Stimulated activated naive CD4-positive, alpha-beta T cell treated with Interleukin-2 at 50 U/mL for 16 hours (primary cell): ENCODE measurements at regions not wholly inside any gene's neighbourhood (a gene's known extent, or its start where the extent isn't known, plus 50 kb on each side); places are given as distances from the start of the nearest gene placed in this dataset.
"Not testable (repeated sequence)": the region's sequence is repeated elsewhere in the genome, so short reads cannot be mapped to it uniquely, and the experiment has no call there.

Experiments
- DNase-seq: peaks from one replicate; lab custom pipeline; 2025; lab: John Stamatoyannopoulos, UW

DNA sequence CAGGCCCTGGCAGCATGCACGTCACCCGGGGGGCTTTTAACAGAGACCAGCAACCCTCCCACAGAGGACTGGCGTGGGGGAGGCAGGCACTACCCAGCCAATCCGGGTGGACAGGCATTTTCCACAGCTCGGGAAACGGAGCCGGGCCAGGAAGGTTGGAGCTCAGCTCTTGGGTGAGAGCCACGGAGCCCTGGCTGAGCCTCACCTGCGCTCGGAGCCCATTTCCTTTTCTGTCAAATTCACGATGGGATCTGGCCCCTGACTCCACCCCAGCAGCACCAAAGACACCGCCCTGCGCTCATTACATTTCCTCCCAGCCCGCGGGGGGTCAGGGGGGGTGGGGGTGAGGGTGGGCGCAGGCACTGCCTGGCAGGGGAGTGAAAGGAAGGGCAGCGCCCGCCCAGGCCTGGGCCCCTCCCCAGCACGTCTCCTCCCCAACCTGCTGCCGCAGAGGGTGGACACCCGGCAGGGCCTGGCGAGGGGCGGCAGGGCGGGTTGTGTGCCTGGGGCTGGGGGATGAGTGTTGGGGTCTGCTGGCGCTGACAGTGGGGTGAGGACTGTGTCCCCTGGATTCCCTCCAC, 145.4 kb downstream of the LAT start:
- not testable (repeated sequence) for DNase-seq

DNA sequence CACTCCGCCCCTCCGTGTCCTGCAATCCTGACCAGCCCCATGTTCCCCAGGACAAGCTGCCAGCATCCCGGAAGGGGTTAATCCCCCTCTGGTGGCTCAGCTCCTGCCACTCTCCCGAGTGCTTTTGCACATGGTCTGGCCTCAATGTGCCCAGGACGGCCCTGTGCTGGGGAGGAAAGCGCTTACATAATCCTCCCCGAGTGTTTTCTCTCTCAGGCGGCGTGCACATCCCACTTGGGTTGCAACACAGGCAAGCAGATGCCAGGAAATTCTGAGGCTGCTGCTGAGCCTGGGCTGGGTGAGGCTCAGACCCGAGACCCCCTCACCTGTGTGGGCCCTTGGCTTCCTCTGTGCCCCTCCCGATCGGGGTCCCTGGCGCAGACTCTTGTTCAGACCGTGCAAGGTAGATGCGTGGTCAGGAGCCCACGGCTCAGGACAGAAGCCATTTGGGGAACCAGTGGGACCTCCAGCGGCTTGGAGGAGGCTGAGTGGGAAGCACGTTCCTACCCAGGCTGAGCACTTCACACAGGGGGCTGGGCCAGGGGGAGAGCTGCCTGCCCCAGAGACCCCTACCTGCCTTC, 144.7 kb downstream of the LAT start:
- DNase-seq = not testable (repeated sequence)

DNA sequence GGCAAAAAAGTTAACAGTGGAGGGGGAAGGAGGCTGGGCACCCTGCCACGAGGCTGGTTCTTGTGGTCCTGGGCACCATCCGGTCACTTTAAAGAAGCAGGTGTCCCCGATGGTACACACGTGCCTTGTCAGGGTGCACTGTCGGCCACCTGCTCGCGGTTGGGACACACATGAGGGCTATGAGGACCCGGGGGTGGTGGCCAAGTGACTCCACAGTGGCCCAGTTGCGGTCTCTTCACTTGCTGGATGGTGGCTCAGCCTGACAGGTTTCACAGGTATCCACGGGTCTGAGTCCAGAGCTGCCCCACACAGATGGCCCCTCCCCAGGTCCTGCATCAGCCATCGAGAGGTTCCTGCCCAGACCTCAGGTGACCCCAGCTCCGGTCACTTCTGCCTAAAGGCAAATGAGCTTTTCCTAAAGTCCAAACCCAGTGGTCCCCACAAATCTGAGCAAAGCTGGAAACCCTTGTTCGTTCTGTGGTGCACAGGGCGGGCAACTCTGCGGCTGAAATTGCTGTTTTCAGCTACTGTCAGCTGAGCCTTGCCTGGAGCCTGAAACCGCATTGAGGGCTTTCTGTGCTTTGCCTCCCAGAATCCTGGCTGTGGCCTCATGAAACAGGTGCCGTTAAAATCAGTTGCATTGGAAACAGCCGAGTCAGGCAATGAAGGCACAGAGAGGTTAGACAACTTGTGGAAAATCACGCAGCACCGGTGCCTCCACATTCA, 144.0 kb downstream of the LAT start:
- DNase-seq = not testable (repeated sequence)

DNA sequence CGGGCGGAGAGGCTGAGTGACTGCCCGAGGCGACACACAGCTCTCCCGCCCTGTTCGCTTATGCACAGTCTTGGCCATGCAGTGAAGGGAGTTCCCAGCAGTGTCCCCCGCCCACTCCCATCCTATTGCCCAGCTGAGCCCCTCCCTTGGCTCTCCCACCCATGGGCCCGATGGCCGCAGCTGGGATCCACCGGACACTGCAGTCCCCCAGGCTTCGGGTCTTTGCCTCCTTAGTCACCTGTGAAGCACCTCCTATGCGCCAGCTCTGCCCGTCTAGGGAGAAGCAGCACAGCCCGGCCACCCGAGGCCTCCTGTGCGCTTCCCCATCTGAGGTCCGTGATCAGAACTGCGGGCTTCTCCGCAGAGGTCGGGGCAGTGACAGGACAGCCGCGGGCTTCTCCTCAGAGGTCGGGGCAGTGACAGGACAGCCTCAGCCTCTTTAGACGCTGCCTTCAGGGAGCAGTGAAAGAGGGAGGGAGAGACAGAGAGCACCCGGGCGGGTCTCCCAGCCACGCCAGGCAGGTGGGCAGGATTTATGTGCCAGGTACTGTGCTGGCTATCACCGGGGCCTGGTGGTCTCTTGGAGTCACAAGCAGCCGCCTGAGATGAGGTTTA, 143.1 kb downstream of the LAT start:
- not testable (repeated sequence) for DNase-seq

DNA sequence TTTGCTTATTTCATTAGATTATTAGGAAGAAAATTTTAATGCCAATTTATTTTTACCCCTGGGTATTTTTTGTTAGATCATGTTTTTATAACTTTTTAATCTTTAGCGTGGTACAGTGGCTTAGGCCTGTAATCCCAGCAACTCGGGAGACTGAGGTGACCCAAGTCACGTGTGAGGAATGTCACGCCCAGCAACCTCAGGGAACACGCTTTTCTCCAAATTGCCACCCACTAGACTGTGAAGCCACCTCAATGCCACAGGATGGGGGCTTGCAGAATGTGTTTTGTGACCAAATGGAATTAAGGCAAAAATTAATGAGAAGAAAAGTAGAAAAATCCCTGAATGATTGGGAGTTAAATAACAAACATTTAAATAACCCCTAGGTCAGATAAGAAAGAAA, 141.8 kb downstream of the LAT start:
- no peak for DNase-seq

DNA sequence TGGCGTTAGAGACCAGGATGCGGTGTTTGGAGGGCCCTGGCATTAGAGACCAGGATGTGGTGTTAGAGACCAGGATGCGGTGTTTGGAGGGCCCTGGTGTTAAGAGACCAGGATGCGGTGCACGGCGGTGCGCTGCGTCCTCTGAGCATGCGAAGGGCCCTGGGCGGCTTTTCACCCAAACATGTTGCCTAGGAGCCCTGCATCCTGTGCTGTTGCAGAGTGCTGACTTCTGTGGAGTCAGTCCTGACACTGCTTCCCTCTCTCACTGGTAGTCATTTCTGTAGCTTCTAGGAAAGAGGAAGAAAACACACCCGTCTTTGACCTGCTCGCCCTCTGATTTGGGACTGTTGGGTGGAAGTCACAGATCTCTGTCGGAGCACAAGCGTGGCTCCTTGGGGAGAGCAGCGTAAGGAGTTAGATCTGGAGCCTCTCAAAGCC, 141.2 kb downstream of the LAT start:
- no peak for DNase-seq

DNA sequence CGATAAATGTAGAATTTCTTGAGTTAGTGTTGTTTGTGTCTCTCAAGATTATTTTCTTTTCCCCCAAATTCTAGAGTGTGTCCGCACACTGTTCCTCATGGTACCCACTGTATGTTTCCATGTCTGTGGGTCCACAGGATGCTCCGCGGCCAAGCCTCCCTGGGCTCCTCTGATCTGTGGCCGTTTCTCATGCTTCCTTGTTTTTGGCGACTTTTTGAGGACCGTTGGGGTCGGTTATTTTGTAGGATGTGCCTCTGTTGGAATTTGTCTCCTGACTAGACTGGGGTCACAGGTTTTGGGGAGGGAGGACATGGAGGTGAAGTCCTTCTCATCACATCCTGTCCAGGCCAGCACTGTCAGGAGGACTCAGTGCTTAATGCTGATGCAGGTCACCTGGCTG, 140.0 kb downstream of the LAT start:
- DNase-seq = no peak

DNA sequence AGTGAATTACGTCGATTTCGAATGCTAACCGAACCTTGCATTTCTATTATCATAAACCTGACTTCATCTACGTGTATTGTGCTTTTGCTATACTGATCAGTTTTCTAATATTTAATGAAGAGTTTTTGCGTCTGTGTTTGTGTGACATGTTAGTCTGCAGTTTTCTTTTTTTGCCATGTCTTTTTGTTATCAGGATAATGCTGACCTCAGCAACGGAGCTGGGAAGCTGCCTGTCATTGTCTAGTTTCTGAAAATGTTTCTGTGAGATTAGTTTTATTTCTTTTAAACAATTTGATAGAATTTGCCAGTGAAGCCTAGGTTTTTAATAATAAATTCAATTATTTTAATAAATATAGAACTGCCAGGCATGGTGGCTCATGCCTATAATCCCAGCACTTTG, 139.3 kb downstream of the LAT start:
- DNase-seq = not testable (repeated sequence)

DNA sequence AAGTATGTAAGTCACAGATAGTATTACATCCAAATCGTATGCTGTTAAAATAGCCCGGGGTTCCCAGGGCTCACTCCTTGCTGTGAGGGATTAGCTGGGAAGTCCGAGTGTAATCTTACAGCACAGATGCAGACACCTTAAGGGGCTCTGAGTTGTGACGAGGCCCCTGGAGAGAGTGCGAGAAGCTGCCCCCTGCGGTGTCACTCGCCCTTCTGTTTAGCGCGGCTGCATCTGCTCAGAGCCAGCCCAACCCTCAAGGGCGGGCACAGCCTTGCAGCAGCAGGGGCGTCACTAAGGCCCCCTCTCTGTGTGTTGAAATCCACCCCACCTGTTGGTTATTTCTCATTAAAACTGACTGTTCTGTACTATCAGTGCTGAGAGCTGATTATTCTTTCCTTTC, 135.8 kb downstream of the LAT start:
- not testable (repeated sequence) for DNase-seq

DNA sequence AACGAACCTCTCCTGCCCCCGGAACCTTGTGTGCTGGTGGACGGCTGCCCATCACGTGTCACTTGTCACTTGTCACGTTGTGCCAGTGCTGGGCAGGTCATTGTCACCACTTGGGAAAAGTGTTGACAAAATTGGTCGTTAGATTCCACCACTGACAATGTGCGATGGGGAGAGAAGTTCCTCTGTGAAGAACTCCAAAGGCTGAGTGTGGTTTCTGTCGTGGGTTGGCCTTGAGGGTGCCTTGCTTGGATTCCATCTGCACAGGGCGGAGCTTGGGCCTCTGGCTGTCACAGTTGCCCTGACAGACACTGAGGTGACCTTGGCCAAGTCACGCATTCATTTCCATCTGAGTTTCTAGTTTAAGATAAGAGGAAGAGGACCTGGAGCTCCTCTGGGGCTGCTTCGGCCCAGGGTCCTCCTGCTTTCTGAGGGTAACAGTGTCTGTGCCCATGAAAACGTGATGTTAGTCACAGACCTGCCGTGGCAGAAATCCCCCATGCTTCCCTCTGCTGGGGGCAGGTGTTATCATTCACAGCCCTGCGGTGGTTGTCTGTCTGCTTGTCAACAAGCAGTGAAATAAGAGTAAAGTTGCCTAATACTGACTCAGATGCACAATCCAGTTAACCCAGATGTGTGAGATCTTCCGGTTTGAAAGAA, 133.6 kb downstream of the LAT start:
- DNase-seq = not testable (repeated sequence)

DNA sequence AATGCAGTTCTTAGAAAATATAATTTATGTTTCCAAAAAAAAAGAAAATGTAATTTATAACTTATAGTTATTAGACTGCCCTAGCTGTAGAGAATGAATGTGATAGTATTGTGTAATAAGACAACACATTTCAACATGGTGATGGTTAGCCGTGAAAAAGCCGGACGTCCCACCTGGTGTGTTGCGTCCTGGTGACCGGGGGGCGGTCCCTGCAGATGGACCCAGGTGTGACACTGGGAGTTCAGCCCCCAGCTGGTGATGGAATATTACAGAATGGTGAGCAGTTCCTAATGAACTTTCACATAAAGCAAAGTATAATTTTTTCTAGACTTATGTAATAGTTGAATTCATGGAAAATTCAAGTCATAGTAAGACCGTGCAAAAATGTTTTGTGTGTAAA, 132.8 kb downstream of the LAT start:
- no peak for DNase-seq

DNA sequence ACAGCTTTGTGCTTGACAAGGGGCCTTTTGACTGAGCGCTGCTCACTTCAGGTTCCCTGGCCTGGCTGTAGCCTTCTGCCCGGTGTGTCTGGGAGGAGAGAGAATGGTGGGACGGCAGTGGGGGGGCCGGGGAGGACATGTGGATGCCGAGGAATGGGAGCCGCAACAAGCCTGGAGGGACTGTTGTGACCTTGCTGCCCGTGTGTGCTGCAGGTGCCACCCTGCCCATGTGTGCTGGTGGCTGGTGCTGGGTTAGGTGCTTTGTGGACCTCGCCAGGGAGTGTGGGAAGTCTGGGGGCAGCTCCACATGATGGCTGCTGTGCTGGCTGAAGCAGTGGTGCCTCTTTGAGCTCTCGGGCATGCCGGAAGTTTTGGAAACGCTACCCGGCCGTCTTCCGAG, 132.1 kb downstream of the LAT start:
- no peak for DNase-seq

DNA sequence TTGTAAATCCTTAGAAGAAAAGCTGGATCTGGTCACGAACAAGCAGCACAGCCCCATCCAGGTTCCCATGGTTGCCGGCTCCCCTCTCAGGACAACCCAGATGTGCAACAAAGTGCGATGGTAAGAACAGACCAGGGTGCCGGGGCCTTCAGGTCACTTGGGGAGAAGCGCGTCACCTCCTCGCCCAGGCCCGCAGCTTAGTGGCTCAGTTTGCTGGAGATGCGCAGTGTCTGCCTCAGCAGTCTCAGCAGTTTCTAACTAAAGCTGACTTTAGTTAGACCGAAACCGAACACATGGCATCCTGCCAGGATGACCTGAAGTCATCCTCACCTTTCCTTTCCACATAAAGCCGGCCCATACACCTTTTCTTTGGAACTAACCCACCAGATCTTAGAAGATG, 131.4 kb downstream of the LAT start:
- DNase-seq = not testable (repeated sequence)

DNA sequence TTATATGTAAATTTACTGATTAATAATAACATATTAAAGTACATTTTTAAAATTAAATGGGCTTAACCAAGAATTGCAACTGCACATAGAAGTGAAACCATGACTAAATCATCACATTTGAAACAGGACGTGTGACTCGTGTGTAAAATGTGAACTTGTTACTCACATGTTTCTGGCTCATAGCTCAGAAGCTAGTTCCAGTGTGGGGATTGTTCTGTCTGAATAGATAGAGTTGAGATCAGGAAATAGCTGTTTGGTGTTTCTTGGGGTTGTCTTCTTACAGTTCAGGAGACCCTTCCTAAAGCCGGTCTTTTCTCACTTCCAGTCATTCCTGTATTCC, 130.9 kb downstream of the LAT start:
- not testable (repeated sequence) for DNase-seq

DNA sequence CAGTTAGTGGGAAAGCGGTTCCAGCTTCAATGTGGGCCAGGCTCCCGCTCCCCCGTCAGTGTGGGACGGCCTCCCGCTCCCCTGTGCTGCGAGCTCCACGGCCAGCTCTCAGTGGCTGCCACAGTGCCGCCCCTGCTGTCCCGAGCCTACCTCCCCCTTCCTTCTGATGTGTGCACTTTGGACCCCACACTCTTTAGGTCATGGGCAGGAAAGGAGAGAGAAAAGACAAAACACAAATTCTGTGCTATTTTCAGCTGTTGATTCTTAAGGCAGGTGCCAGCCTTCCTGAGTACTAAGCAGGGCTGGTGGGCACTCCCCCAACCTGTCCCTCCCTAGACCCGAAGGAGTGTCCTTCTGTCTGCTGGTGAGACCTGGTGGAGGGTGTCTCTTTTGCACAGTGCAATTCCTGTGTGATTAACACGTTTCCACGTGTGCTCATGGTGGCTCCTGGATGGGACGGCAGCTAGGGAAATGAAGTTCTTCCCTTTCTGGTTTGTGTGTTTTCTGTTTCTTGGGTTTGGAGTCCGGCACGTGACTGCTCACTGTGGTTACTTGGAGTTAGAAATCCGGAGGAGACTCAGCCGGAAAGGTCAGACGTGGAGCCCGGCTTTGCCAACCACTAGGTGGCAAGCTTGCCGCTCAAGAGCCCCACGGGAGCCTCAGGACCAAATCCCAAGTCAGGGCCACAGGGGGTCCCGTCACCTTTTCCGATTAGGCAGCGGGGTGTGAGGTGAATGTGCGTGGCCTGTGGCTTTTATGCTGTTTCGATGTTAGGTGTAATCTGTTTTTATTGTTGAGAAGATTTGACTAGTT, 130.3 kb downstream of the LAT start:
- peak; percentile 34 for DNase-seq

DNA sequence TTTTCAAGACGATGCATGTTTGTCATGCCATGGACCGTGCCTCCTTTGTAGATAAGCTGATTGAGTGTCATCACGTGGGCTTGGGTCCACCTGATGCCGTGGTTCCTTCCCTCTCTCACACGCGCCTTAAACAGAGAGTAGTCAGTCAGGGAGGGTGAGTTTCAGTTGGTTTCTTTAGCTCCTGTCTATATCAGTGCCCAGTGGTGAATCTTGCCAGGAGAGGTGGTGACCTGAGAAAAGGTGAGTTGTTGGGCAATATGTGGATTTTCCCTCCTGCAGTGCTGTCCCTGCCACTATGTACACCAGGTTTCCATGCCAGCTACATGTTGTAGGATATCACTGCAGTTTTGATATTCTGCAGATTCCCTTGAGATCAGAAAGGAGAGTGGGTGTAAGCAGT, 129.7 kb downstream of the LAT start:
- DNase-seq = no peak

DNA sequence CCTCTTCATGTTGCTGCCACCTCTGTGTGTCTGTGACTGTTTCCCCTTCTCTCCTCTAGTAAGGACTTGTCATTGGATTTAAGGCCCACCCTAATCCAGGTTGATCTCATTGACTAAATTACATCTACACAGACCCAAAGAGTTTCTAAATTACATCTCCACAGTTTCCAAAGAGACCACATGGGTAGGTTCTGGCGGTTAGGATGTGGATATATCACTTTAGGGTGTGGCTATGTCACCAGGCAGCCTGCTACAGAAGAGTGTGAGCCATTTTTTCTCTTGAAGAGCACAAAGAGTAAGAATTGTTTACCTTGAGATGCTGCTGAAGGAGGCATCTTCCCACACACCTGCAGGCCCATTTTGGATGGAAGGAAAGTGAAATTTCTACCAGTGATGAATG, 128.6 kb downstream of the LAT start:
- not testable (repeated sequence) for DNase-seq

DNA sequence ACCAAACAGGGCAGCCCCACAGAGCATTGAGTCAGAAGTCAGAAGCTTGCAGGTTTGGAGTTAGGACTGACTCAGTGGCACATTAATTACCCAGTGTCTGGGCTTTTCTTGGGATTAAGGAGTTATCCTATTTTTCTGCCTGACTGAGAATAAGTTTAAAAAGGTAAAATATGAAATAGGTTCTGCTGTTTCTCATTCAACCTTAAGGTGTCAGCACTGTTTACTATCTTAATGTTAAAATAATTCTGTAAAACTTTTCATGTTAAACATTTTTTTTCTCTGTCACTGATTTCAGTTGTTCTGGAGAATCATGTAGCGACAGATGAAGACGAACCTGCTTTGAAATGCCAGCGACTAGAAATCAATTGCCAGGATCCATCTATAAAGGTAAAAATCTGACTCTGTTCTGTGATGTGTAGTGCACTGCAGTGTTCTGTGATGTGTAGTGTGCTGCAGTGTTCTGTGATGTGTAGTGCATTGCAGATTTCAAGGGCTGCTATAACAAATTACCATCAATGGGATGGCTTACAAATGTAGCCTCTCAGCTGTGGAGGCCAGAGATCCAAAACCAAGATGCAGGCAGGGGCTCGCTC, 128.0 kb downstream of the LAT start:
- no peak for DNase-seq

DNA sequence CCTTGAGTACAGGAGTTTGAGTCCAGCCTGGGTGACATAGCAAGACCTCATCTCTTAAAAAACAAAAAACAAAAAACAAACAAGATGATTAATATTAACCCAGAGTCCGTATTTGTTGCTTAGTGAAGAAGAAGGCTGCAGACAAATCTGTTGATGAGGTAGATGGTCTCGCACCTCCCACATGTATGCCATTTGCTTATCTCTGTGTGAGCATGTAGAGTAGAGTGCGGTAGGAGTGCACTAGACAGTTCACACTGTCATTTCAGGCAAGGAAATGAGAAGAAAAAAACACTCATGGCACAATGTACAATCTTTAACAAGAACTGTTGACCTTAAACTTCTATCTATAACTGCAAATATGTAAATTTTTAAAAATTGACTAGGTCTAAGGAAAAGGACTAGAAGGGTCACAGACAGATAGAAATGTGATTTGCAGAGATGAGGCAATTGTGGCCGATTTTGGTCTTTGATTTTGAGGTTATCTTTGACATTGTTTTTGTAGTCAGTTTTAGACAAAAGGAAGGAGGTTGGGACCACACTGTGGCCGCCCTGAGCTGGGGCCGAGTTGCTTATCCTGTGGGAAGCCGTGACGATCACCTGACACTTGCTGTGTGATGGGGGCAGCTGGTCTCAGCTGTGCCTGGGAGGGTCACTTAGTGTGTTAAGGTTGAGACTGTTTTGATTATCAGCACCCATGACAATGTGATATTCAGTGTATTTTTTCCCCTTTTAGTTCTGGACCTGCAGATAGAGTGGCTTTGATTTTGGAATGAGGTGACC, 127.2 kb downstream of the LAT start:
- not testable (repeated sequence) for DNase-seq

DNA sequence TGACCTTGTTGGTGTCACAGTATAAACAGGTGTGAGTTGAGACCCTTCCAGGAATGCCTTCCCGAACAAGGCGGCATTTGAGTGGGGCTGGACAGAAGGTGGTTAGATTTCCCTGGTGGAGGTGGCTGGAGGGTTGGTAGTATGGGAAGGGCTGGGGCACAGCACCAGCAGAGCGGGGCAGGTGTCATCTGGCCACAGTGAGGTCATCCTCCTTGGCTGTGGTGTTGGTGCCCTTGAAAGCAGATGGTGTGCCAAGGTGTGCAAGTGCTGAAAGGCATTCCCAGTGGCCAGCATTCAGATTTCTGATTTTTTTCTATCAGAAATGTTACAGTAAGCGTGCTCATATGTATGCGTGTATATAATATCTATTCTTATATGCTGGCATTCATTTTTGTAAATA, 126.6 kb downstream of the LAT start:
- DNase-seq = no peak
